HG03175 (cell line): ENCODE measurements at regions not wholly inside any gene's neighbourhood (a gene's known extent, or its start where the extent isn't known, plus 50 kb on each side); places are given as distances from the start of the nearest gene placed in this dataset.
"Not testable (repeated sequence)": the region's sequence is repeated elsewhere in the genome, so short reads cannot be mapped to it uniquely, and the experiment has no call there.

Experiments used
- ATAC-seq: cut with Tn5 transposase; IDR thresholded peaks from one replicate; pipeline ENCODE4 v1.9.1; 2021; ENCODE audit warnings: mild to moderate bottlenecking, moderate library complexity; ENCODE audit not compliant: unreplicated experiment

- no peak for ATAC-seq
Observed at GRCh38 chr16:62794724-62795123, 758.5 kb upstream of the CDH8 start.

- not testable (repeated sequence) for ATAC-seq
Observed at GRCh38 chr16:62780081-62780480, 743.8 kb upstream of the CDH8 start.

DNA sequence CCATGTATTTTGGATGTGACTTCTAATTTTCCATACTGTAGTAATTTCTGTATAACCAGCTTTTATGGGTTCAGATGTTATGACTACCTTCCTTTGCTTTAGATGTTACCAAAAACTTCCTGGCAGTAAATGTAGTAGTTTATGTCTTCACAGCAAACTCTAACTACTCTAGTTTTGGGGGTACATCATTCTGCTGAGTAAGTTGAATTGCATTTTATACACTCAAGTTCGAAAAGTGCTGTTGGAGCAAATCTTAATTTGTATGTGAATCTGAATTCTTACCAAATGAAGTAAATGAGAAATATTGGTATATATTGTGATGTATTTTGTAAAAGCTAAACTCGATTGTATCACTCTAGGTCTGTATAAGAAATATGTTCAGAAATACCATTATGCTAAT lies 728.3 kb upstream of the CDH8 start:
- ATAC-seq = no peak

DNA sequence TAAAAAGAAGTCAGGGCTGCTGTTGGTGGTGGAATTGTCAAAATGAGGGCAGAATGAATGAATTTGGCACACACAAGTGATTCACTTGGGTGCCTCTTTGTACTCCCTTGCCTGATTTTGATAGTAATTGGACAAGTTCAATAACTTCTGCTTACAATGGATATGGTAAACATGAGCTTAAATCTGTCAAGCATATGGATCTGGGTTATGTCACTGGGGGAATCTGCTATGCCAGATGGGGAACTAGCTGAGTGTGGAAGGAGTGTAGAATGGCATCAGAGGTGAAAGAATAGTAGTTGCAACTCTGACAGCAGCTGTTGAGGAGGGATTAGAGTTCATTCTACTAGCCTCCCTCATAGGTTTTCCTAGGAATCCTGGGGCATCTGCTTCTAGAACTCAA lies 724.2 kb upstream of the CDH8 start:
- ATAC-seq = no peak

GRCh38 chr16:62755938-62756337 lies 719.7 kb upstream of the CDH8 start:
- ATAC-seq = no peak

DNA sequence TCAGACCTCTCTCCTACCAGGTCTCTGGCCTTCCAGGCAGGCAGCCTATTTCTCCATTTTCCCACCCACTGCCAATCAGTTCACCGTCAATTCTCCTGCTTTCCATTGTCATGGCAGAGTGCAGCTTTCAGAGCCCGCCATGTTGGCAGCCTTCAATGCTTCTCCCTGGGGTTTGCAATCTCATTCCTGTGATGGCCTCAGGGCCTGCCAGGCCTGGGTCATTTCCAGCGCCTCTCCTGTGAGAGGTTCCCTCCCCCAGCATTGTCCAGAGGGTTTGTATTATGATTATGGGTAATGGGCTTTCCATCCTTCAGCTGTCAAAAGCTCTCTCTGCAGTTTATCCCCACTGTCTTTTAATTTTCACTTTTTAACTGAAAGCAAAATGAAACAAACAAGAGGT lies 716.6 kb upstream of the CDH8 start:
- ATAC-seq = no peak

- ATAC-seq = no peak
Observed at GRCh38 chr16:62751218-62751617, 715.0 kb upstream of the CDH8 start.

GRCh38 chr16:62741692-62742091 lies 705.5 kb upstream of the CDH8 start:
- ATAC-seq = no peak

GRCh38 chr16:62738666-62739460 lies 702.6 kb upstream of the CDH8 start:
- ATAC-seq = no peak

DNA sequence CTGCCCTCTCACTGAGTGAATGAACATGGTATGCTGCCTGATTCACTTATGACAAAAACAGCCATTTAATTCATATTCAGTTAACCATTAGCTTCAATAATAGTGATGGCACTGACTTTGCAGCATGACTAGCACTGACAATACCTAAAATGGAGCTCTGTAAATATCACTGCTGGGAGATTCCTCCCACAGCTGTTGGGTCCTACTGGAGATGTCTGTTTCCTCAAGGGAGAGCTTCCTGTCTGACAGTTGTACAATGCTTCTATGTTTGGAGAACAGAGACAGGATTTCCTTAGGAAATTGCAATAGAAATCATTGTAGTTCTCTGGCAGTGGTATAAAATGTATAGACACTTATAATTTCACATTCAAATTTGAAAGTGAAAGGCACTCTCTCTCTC lies 695.9 kb upstream of the CDH8 start:
- ATAC-seq = no peak

GRCh38 chr16:62724670-62725269 lies 688.5 kb upstream of the CDH8 start:
- ATAC-seq = not testable (repeated sequence)

DNA sequence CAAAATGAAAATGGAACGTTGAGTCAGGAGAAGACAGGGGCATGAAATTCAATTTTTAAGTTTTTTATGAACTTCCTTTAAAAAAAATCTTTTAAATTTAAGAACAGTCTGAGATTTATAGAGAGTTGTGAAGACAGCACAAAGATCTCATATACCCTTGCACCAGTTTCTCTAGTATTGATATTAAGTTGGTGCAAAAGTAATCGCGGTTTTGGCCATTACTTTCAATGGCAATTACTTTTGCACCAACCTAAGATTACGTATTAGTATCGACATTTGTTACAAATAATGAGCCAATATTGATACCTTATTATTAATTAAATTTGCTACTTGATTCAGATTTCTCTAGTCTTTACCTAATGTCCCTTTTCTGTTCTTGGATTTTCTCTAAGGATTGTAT lies 684.4 kb upstream of the CDH8 start:
- no peak for ATAC-seq

- no peak for ATAC-seq
Observed at GRCh38 chr16:62717026-62717425, 680.8 kb upstream of the CDH8 start.

DNA sequence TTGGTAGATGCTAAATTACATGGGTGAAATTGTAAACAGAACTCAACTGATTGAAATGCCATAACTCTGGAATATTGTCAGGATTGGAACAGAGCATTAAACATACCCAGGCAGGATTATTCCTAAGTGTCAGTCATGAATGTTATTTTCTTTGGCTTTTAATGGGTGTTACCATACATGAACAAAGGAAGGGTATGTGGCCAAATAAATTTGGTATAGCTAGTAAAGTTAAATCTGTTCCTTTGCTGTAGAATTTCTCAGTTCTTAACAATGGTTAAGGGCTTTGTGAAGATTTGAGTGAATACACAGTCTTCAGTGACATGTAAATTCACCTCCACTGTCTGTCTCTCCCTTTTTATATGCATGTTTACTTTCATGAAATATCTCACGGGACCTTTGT lies 679.5 kb upstream of the CDH8 start:
- no peak for ATAC-seq

DNA sequence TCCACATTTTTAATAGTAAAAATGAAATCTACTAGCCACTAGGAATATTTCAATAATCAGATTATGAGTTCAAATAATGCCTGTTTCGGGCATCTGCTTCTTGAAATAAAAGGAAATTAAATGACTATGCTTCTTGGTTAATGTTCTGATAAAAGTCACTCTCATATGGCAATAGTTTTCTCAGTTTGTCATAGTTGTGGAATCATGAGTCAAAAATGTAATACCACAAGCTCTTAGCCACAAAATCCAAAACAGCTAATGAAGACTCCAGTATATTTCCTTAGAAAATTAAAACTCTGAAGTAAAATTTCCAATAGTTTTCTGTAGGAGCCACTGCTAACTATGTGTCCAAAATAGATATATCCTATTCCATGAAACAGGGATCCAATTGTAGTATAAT lies 676.3 kb upstream of the CDH8 start:
- ATAC-seq = no peak

DNA sequence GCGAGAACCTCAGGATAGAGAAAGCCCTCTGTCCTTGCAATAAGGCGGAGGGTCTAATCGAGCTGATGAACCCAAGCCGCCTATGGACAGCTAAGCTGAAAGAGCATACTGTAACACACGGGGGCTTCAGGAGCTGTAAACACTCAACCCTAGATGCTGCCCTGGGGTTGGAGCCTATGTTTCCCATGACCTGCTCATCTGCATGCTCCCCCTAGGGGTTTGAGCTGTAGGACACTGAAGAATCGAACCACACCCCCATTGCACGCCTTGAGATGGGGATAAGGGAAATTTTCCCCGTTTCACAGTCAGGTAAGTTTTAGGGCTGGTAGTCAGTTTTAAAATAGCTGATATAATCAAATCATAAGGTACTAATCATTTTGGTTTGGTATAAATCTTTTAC lies 675.6 kb upstream of the CDH8 start:
- no peak for ATAC-seq

DNA sequence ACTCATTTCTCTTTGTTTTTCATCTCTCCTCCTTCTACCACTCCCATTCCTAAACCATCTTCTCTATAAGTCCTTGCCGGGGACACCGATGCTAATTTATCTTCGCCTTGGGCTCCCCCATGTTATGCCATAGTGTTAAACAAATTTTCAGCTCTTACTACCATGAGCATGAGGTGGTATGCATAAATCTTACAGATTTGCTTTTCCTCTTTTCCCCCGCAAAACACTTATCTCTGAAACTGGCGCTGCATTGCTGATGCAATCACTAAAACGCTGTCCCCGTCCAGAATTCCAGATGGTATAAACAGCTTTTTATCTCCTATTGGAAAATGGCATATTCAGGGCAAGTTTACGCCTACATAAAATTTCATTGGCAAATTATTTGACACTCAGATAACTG lies 673.6 kb upstream of the CDH8 start:
- ATAC-seq = no peak

DNA sequence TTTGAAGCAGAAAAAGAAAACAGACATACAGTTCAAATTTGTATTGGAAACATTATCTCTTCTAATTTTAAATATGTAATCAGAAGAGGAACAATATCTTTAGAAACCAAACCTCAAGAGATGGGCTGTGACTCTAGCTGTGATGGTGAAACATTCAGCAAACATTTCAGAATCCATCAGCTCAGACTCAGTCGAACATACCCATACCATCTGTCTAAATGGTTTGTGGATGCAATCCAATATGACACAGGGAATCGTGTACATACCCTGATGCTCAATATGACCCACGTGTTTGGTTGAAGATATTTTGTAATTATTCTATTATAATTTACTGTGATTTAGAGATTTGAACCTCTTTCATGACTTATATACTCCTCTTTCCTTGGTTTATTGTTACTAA lies 665.2 kb upstream of the CDH8 start:
- no peak for ATAC-seq

GRCh38 chr16:62700426-62701294 lies 664.4 kb upstream of the CDH8 start:
- no peak for ATAC-seq

GRCh38 chr16:62692685-62693084 lies 656.4 kb upstream of the CDH8 start:
- ATAC-seq = no peak

DNA sequence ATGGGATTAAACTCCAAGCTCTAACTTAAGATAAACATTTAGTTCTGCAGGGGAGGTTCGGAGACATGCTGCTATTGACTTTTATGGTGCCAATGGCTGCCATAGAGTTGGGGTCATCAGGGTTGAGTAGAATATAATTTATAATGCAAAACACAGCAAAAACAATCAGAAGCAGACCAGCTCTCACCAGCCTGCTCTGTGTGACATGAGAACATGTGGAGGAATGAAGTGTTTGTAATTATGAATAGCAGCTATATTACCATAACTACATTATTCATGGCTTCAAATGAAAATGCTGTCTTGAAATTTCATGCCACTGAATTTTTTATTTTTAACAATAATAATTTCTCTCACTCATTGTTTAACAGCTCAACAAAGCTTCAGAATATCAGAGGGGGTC lies 645.6 kb upstream of the CDH8 start:
- ATAC-seq = no peak

GRCh38 chr16:62678796-62679195 lies 642.6 kb upstream of the CDH8 start:
- no peak for ATAC-seq
